KOPT-K1 (cell line): ENCODE measurements at regions not wholly inside any gene's neighbourhood (a gene's known extent, or its start where the extent isn't known, plus 50 kb on each side); places are given as distances from the start of the nearest gene placed in this dataset.
"Not testable (repeated sequence)": the region's sequence is repeated elsewhere in the genome, so short reads cannot be mapped to it uniquely, and the experiment has no call there.

Experiments used
- H3K27ac ChIP-seq: fragments of 200-600 bp; sonication (generic); 2 replicates; pipeline ENCODE4 v1.5.1; 2016; ENCODE audit warnings: antibody characterized with exemption, mild to moderate bottlenecking, low read depth, low read length; ENCODE audit not compliant: poor library complexity, severe bottlenecking
- H3K36me3 ChIP-seq: fragments of 200-600 bp; sonication (generic); 2 replicates; pipeline ENCODE4 v1.5.1; 2017; ENCODE audit warnings: antibody characterized with exemption, mild to moderate bottlenecking, low read length, moderate library complexity; ENCODE audit not compliant: insufficient read depth
- H3K9me3 ChIP-seq: fragments of 200-600 bp; sonication (generic); 2 replicates; pipeline ENCODE4 v1.5.1; 2017; ENCODE audit warnings: antibody characterized with exemption, low read length, mild to moderate bottlenecking; ENCODE audit not compliant: insufficient read depth, poor library complexity, severe bottlenecking

GRCh38 chr3:94440767-94441493, 378.1 kb downstream of the NSUN3 start:
- no peaks in the 10 kb centered on the region for H3K36me3 ChIP-seq
- no peaks in the 10 kb centered on the region for H3K9me3 ChIP-seq
- H3K27ac ChIP-seq = no peak overlapping the region

GRCh38 chr3:94441494-94441847, 378.6 kb downstream of the NSUN3 start:
- no peaks in the 10 kb centered on the region for H3K9me3 ChIP-seq
- H3K36me3 ChIP-seq = no peaks in the 10 kb centered on the region
- no peak overlapping the region for H3K27ac ChIP-seq

- Histone ChIP-seq H3K27ac (no peak overlapping the region), H3K36me3 (no peaks in the 10 kb centered on the region), H3K9me3 (no peaks in the 10 kb centered on the region)
These were observed 391.0 kb downstream of the NSUN3 start for GRCh38 chr3:94453864-94454263.

- Histone ChIP-seq H3K36me3 (no peaks in the 10 kb centered on the region), H3K27ac (no peak overlapping the region), H3K9me3 (no peaks in the 10 kb centered on the region)
These were observed 396.3 kb downstream of the NSUN3 start for GRCh38 chr3:94459167-94459566.

DNA sequence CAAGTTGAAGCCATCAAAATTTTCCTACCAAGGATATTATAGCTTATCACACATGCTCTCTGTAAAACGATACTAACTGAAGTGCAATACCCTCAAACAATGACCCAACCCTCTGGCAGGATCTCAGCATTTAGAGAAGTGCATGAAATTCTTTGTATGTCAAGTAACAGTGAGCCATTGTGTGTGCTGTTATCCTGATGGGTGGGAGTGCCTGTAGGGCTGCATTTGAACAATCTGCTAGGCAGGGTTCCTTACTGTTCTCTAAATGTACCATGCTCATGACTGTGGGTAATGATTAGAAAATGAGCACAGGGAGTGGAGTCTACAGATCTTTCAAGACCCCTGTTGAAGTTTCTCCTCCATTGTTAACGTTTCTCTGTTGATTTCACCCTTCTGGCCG, 398.1 kb downstream of the NSUN3 start:
- Histone ChIP-seq H3K9me3 (no peaks in the 10 kb centered on the region), H3K27ac (no peak overlapping the region), H3K36me3 (no peaks in the 10 kb centered on the region)

- Histone ChIP-seq H3K9me3 (no peaks in the 10 kb centered on the region), H3K36me3 (no peaks in the 10 kb centered on the region), H3K27ac (no peak overlapping the region)
These were observed 400.1 kb downstream of the NSUN3 start for GRCh38 chr3:94462931-94463330.

GRCh38 chr3:94472511-94472910, 409.6 kb downstream of the NSUN3 start:
- H3K27ac ChIP-seq = no peak overlapping the region
- peaks cover 8% of the 10 kb centered on the region for H3K9me3 ChIP-seq
- H3K36me3 ChIP-seq = no peaks in the 10 kb centered on the region

DNA sequence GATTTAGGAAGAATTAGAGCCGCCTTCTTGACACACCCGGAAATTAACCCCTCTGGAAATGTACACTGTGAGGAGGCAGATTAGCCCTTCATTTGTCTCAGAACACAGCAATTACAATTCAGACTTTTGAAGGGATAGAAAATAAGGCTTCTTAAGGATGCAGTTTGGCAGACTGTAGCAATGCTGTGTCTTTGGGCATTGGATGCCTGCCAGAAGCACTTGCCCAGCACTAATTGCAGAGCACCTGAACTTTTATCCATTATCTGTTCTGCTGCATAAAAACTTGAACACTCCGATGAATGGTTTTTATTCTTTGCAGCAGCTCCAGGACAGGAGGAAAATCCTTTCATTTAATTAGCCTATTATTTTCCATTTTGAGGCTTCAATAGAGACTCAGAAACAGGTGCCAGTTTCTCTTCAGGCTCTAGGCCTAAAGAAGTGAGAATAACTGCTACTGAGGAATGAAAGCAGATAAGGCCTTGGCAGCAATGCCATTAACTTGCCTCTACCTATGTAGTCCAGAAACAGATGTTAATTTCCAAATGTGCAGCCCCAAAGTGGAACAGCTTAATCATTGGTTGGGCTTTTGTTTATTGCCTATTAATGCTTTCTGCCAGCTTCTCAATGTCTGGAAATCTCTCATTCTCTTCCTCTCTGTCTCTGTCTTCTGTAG, 418.5 kb downstream of the NSUN3 start:
- no peak overlapping the region for H3K27ac ChIP-seq

GRCh38 chr3:94482686-94483085, 419.8 kb downstream of the NSUN3 start:
- Histone ChIP-seq H3K36me3 (no peaks in the 10 kb centered on the region), H3K27ac (no peak overlapping the region), H3K9me3 (no peaks in the 10 kb centered on the region)

More for the DNA sequence above, 418.5 kb downstream of the NSUN3 start:
- Histone ChIP-seq H3K9me3 (no peaks in the 10 kb centered on the region), H3K36me3 (no peaks in the 10 kb centered on the region)

DNA sequence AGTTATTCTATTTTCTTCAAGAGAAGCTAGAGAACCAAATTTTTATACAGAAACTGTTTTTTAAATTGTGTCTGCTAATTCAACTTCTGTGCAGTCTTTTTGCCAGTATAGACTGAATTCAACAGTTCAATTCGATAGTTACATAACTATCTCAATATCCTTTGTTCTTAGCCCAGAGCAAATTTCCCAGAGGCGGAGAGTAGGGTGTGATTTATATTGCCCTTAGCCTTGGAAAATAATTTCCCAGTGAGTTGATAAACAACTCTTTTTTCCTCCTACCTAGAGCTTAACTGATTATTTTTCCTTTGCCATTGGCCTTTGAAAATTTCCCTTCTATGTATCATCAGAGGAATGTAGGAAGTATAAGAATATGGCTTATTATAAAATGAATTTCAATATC, 420.5 kb downstream of the NSUN3 start:
- H3K27ac ChIP-seq = no peak overlapping the region

GRCh38 chr3:94494992-94495391, 432.1 kb downstream of the NSUN3 start:
- Histone ChIP-seq H3K9me3 (no peaks in the 10 kb centered on the region), H3K27ac (no peak overlapping the region), H3K36me3 (no peaks in the 10 kb centered on the region)

More for the DNA sequence above, 420.5 kb downstream of the NSUN3 start:
- H3K9me3 ChIP-seq = no peaks in the 10 kb centered on the region
- H3K36me3 ChIP-seq = no peaks in the 10 kb centered on the region

DNA sequence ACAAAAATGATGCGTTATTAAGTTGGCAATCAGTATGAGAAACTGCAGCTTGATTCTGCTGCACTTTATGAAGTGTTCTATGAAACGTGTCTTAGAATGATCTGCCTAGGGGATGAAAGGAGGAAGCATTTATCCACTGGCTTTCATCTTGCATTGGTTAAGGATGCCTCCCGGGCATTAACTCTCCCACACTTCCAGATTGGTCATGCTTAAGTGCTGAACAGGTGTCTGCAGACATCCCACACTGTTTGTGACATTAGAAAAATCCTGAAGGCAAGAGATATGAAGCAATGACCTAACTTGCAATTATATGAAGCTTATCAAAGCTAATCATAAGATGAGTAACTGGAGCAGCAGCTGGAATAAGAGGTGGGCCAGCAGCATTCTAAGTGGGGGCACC, 437.3 kb downstream of the NSUN3 start:
- Histone ChIP-seq H3K9me3 (no peaks in the 10 kb centered on the region), H3K36me3 (no peaks in the 10 kb centered on the region), H3K27ac (no peak overlapping the region)

GRCh38 chr3:94507354-94507753, 444.5 kb downstream of the NSUN3 start:
- not testable (repeated sequence) for H3K36me3 ChIP-seq, H3K9me3 ChIP-seq, H3K27ac ChIP-seq

GRCh38 chr3:94512876-94513275, 450.0 kb downstream of the NSUN3 start:
- Histone ChIP-seq H3K27ac (no peak overlapping the region), H3K9me3 (no peaks in the 10 kb centered on the region), H3K36me3 (no peaks in the 10 kb centered on the region)

GRCh38 chr3:94513600-94513999, 450.7 kb downstream of the NSUN3 start:
- Histone ChIP-seq H3K36me3 (no peaks in the 10 kb centered on the region), H3K9me3 (no peaks in the 10 kb centered on the region), H3K27ac (no peak overlapping the region)

GRCh38 chr3:94515983-94516382, 453.1 kb downstream of the NSUN3 start:
- no peaks in the 10 kb centered on the region for H3K9me3 ChIP-seq
- H3K36me3 ChIP-seq = no peaks in the 10 kb centered on the region
- no peak overlapping the region for H3K27ac ChIP-seq
